H1 (cell line): ENCODE measurements at regions not wholly inside any gene's neighbourhood (a gene's known extent, or its start where the extent isn't known, plus 50 kb on each side); places are given as distances from the start of the nearest gene placed in this dataset.
"Not testable (repeated sequence)": the region's sequence is repeated elsewhere in the genome, so short reads cannot be mapped to it uniquely, and the experiment has no call there.

Experiments
- CTCF ChIA-PET: fragments of 300-600 bp; sonication (Branson Sonifier 250); formaldehyde crosslinking; loops from one replicate; lab custom pipeline; 2021; ENCODE audit not compliant: partially characterized antibody; lab: Charles Lee
- POLR2A ChIA-PET: fragments of 300-600 bp; sonication (Branson Sonifier 250); formaldehyde crosslinking; loops from one replicate; lab custom pipeline; 2021; ENCODE audit warnings: inconsistent platforms; ENCODE audit not compliant: partially characterized antibody; lab: Charles Lee
- DNase-seq, 2 experiments: peaks; one replicate each; pipeline versions ENCODE4 v3.0.0 to v3.0.0-alpha.2; 2010 to 2022; ENCODE audit warnings: low spot score in 2 of 2, low read depth in 1 of 2, mixed read lengths in 1 of 2
- FAIRE-seq: peaks from 2 replicates; lab custom pipeline; 2011; peaks lifted over from hg19 to GRCh38; lab: Jason Lieb, UNC
- H2AFZ ChIP-seq: 2 replicates; pipeline ENCODE4 v1.8.1; 2012; ENCODE audit warnings: low read length, inconsistent platforms
- H2AK5ac ChIP-seq: 2 replicates; pipeline ENCODE4 v1.6.1; 2013; ENCODE audit warnings: low read depth, low read length
- H2BK120ac ChIP-seq: replicated peaks from 2 replicates; pipeline ENCODE3; 2013; ENCODE audit warnings: low read depth, low read length, inconsistent platforms
- H2BK12ac ChIP-seq: 2 replicates; pipeline ENCODE4 v1.6.1; 2013; ENCODE audit warnings: low read depth, low read length
- H2BK15ac ChIP-seq: 2 replicates; pipeline ENCODE4 v1.6.1; 2013; ENCODE audit warnings: low read length
- H2BK20ac ChIP-seq: 2 replicates; pipeline ENCODE4 v1.6.1; 2013; ENCODE audit warnings: low read length
- H2BK5ac ChIP-seq: 2 replicates; pipeline ENCODE4 v1.6.1; 2013; ENCODE audit warnings: low read depth, low read length
- H3K14ac ChIP-seq: 2 replicates; pipeline ENCODE4 v1.6.1; 2013; ENCODE audit warnings: inconsistent platforms; ENCODE audit not compliant: insufficient read length
- H3K18ac ChIP-seq: 2 replicates; pipeline ENCODE4 v1.6.1; 2013; ENCODE audit warnings: low read length; ENCODE audit errors: extremely low read depth
- H3K23ac ChIP-seq: 2 replicates; pipeline ENCODE4 v1.6.1; 2013; ENCODE audit warnings: inconsistent platforms; ENCODE audit not compliant: insufficient read length
- H3K23me2 ChIP-seq: 2 replicates; pipeline ENCODE4 v1.6.1; 2013; ENCODE audit warnings: low read depth, low read length
- H3K27ac ChIP-seq: 2 replicates; pipeline ENCODE4 v1.6.1; 2011; ENCODE audit warnings: low read depth, low read length, inconsistent platforms
- H3K27me3 ChIP-seq, 4 experiments: replicated peaks in 1 of 4; 1 replicate in 1 of 4; 2 replicates in 3 of 4; pipeline versions ENCODE4 v1.6.1 to v1.8.1; 2011 to 2013; ENCODE audit warnings: low read length in 3 of 4, mild to moderate bottlenecking in 3 of 4, inconsistent platforms in 2 of 4, mixed read lengths in 2 of 4, moderate library complexity in 1 of 4; ENCODE audit not compliant: control insufficient read depth in 3 of 4, insufficient read depth in 3 of 4; ENCODE audit errors: extremely low read depth in 1 of 4
- H3K36me3 ChIP-seq, 4 experiments: 2 replicates each; pipeline versions ENCODE4 v1.6.1 to v1.8.1; 2011 to 2013; ENCODE audit warnings: mild to moderate bottlenecking in 4 of 4, low read length in 3 of 4, moderate library complexity in 2 of 4, control low read depth in 1 of 4, inconsistent platforms in 1 of 4; ENCODE audit not compliant: insufficient read depth in 4 of 4, control insufficient read depth in 2 of 4
- H3K4ac ChIP-seq: replicated peaks from 2 replicates; pipeline ENCODE3; 2013; ENCODE audit warnings: low read length, low read depth, mixed read lengths, inconsistent platforms; ENCODE audit not compliant: insufficient read length
- H3K4me1 ChIP-seq, 4 experiments: replicated peaks in 1 of 4; 1 replicate in 1 of 4; 2 replicates in 3 of 4; pipeline versions ENCODE4 v1.6.1 to v1.8.1; 2011 to 2013; ENCODE audit warnings: low read length in 3 of 4, inconsistent platforms in 2 of 4, mixed read lengths in 1 of 4; ENCODE audit not compliant: insufficient read depth in 4 of 4, control insufficient read depth in 3 of 4
- H3K4me2 ChIP-seq, 2 experiments: 2 replicates each; pipeline versions ENCODE4 v1.6.1 to v1.8.1; 2011 to 2013; ENCODE audit warnings: low read depth in 2 of 2, low read length in 2 of 2, control low read depth in 1 of 2, inconsistent platforms in 1 of 2, mild to moderate bottlenecking in 1 of 2; ENCODE audit not compliant: insufficient read depth in 1 of 2
- H3K4me3 ChIP-seq, 4 experiments: fragments of 200-600, 300-600 bp in 1 of 4; sonication (generic), shearing (Covaris generic), sonication (Bioruptor Twin) in 1 of 4; 2 replicates each; pipeline versions ENCODE4 v1.5.1 to v1.8.1; 2011 to 2016; ENCODE audit warnings: low read length in 4 of 4, low read depth in 3 of 4, control low read depth in 2 of 4, inconsistent platforms in 2 of 4, mild to moderate bottlenecking in 2 of 4, mixed read lengths in 1 of 4, moderate library complexity in 1 of 4; ENCODE audit not compliant: insufficient read depth in 2 of 4; ENCODE audit errors: extremely low read depth in 1 of 4
- H3K56ac ChIP-seq: replicated peaks from 2 replicates; pipeline ENCODE3; 2013; ENCODE audit warnings: low read depth, mild to moderate bottlenecking, mixed read lengths, low read length, inconsistent platforms; ENCODE audit not compliant: insufficient read length
- H3K79me1 ChIP-seq: 2 replicates; pipeline ENCODE4 v1.6.1; 2013; ENCODE audit warnings: low read depth, low read length, control low read depth
- H3K79me2 ChIP-seq, 2 experiments: 2 replicates each; pipeline versions ENCODE4 v1.6.1 to v1.8.1; 2012 to 2013; ENCODE audit warnings: low read length in 2 of 2, mild to moderate bottlenecking in 2 of 2, inconsistent platforms in 1 of 2; ENCODE audit not compliant: insufficient read depth in 2 of 2, control insufficient read depth in 1 of 2
- H3K9ac ChIP-seq, 4 experiments: replicated peaks in 1 of 4; 1 replicate in 1 of 4; 2 replicates in 3 of 4; pipeline versions ENCODE4 v1.6.1 to v1.8.1; 2011 to 2013; ENCODE audit warnings: low read depth in 3 of 4, low read length in 3 of 4, control low read depth in 2 of 4, mild to moderate bottlenecking in 2 of 4, moderate library complexity in 2 of 4, inconsistent platforms in 1 of 4; ENCODE audit errors: extremely low read depth in 1 of 4
- H3K9me3 ChIP-seq, 2 experiments: 2 replicates each; pipeline versions ENCODE4 v1.6.1 to v1.8.1; 2012 to 2013; ENCODE audit warnings: mild to moderate bottlenecking in 2 of 2, moderate library complexity in 2 of 2, control low read depth in 1 of 2, inconsistent platforms in 1 of 2, low read depth in 1 of 2, low read length in 1 of 2, mixed read lengths in 1 of 2; ENCODE audit not compliant: insufficient read depth in 2 of 2
- H4K20me1 ChIP-seq, 2 experiments: replicated peaks in 1 of 2; 2 replicates each; pipeline versions ENCODE3 to v1.8.1; 2011 to 2013; ENCODE audit warnings: inconsistent platforms in 2 of 2, low read length in 2 of 2, mild to moderate bottlenecking in 1 of 2; ENCODE audit not compliant: insufficient read depth in 2 of 2, control insufficient read depth in 1 of 2
- H4K5ac ChIP-seq: 2 replicates; pipeline ENCODE4 v1.6.1; 2013; ENCODE audit warnings: low read length, low read depth, mixed read lengths, inconsistent platforms; ENCODE audit not compliant: insufficient read length
- H4K8ac ChIP-seq: 2 replicates; pipeline ENCODE4 v1.8.0; 2013; ENCODE audit warnings: mild to moderate bottlenecking, moderate library complexity, low read length, inconsistent platforms; ENCODE audit not compliant: insufficient read depth; ENCODE audit errors: extremely low read depth
- H4K91ac ChIP-seq: replicated peaks from 2 replicates; pipeline ENCODE3; 2013; ENCODE audit warnings: low read length, mixed read lengths, inconsistent platforms; ENCODE audit not compliant: insufficient read length
- WGBS, 2 experiments: shearing (Covaris generic) in 1 of 2; methylation state at CpG; one replicate each; pipeline versions ENCODE4 v1.1.6 to v1.1.7; 2013 to 2015; ENCODE audit warnings: low lambda C conversion rate in 2 of 2, mixed read lengths in 2 of 2, inconsistent platforms in 1 of 2, low coverage in 1 of 2, missing lambda C conversion rate in 1 of 2; ENCODE audit not compliant: insufficient replicate concordance in 2 of 2, insufficient coverage in 1 of 2, insufficient read length in 1 of 2; ENCODE audit errors: extremely low coverage in 1 of 2, missing lambda C conversion rate in 1 of 2; 5-methylcytosine and 5-hydroxymethylcytosine counted together

DNA sequence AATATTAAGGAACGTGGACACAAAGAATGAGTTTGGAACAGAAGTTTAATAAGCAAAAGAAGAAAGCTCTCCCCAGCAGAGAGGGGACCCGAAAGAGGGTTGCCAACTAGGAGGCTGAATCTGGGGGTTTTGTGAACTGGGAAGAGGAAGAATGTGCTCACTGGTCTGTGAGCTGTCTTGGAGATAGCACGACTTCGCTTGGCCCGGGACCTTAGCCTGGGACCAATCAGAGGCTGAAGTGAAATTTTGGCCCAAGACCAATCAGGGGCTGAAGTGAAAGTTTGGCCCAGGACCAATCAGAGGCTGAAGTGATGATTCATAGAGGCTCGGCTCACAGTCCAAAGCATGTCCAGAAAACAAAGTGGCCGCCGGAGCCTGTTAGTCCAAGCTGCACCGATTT is 148.0 kb upstream of the ZNF337 start:
- H3K79me1 ChIP-seq, H3K79me2 ChIP-seq, H2BK12ac ChIP-seq, H2BK120ac ChIP-seq, H4K5ac ChIP-seq, H3K4me1 ChIP-seq, H3K23me2 ChIP-seq, FAIRE-seq, H3K4me3 ChIP-seq, H4K8ac ChIP-seq, H4K91ac ChIP-seq, H3K23ac ChIP-seq, H2AK5ac ChIP-seq, H2BK5ac ChIP-seq, H3K27me3 ChIP-seq, H3K18ac ChIP-seq, DNase-seq, H2BK15ac ChIP-seq, H3K36me3 ChIP-seq, H3K14ac ChIP-seq, H3K9ac ChIP-seq, H3K56ac ChIP-seq, H3K9me3 ChIP-seq, H3K4me2 ChIP-seq, H3K27ac ChIP-seq, H3K4ac ChIP-seq, H2AFZ ChIP-seq, H2BK20ac ChIP-seq, CTCF ChIA-PET, H4K20me1 ChIP-seq, POLR2A ChIA-PET: not testable (repeated sequence)
- WGBS, 2 experiments, result no CpG with 5 or more reads among the region's 9 CpGs

DNA sequence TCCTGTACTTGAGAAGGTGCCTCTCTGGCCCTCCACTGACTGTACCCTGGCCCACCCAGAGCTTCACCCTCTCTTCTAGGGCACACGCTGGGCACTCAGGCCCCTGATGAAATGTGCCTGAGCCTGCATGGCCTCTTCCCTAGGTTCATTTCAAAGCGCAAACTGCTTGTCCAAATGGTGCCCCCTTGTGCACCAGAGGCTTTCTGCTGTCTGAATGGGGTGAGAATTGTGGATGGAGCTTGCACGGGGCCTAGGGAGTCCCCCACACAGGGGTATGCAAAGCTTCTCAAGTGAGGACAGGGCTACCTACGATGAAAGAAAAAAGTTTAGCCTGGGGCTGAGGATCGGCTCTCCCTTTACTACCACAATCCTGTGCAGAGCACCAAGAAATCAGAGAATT is 116.9 kb upstream of the ZNF337 start:
- H2BK120ac ChIP-seq, H3K36me3 ChIP-seq, H4K5ac ChIP-seq, H3K14ac ChIP-seq, H4K91ac ChIP-seq, POLR2A ChIA-PET, H3K23me2 ChIP-seq, CTCF ChIA-PET, H2AFZ ChIP-seq, H3K56ac ChIP-seq, H3K79me2 ChIP-seq, H2BK5ac ChIP-seq, H3K27me3 ChIP-seq, H3K23ac ChIP-seq, FAIRE-seq, H2BK20ac ChIP-seq, H3K4me3 ChIP-seq, H4K20me1 ChIP-seq, DNase-seq, H2AK5ac ChIP-seq, H2BK12ac ChIP-seq, H4K8ac ChIP-seq, H3K27ac ChIP-seq, H3K18ac ChIP-seq, H3K79me1 ChIP-seq, H3K4me2 ChIP-seq, H3K4ac ChIP-seq, H2BK15ac ChIP-seq, H3K9ac ChIP-seq, H3K9me3 ChIP-seq, H3K4me1 ChIP-seq: not testable (repeated sequence)
- no CpG with 5 or more reads among the region's 5 CpGs for WGBS, 2 experiments
